ENCODE measurements at regions not wholly inside any gene's neighbourhood (a gene's known extent, or its start where the extent isn't known, plus 50 kb on each side); places are given as distances from the start of the nearest gene placed in this dataset.

- no peak for DNase-seq (ENCODE audit: low read depth)
- in situ Hi-C loops (cut with HindIII; ENCODE audit: low sequenced_read_pairs): no loop called here
- H3K4me3 ChIP-seq (ENCODE audit: low read depth, low read length): no peak overlapping the region
- no peak for TF ChIP-seq CTCF (IDR thresholded peaks at IDR 0.05; ENCODE audit: low read depth, low read length, missing control alignments)
Measured at GRCh38 chr14:97524589-97525319, 727.6 kb downstream of the VRK1 start.

GRCh38 chr14:97527993-97528392 lies 730.8 kb downstream of the VRK1 start:
- H3K4me3 ChIP-seq (ENCODE audit: low read depth, low read length): no peak overlapping the region
- DNase-seq (ENCODE audit: low read depth): no peak
- TF ChIP-seq CTCF (IDR thresholded peaks at IDR 0.05; ENCODE audit: low read depth, low read length, missing control alignments): no peak

GRCh38 chr14:97532052-97532451 lies 734.9 kb downstream of the VRK1 start:
- no peak for DNase-seq (ENCODE audit: low read depth)
- no peak overlapping the region for H3K4me3 ChIP-seq (ENCODE audit: low read depth, low read length)
- no peak for TF ChIP-seq CTCF (IDR thresholded peaks at IDR 0.05; ENCODE audit: low read depth, low read length, missing control alignments)
- in situ Hi-C loops (cut with HindIII; ENCODE audit: low sequenced_read_pairs): no loop called here

More at GRCh38 chr14:97527993-97528392, 730.8 kb downstream of the VRK1 start:
- in situ Hi-C loops (cut with HindIII; ENCODE audit: low sequenced_read_pairs): no loop called here

DNA sequence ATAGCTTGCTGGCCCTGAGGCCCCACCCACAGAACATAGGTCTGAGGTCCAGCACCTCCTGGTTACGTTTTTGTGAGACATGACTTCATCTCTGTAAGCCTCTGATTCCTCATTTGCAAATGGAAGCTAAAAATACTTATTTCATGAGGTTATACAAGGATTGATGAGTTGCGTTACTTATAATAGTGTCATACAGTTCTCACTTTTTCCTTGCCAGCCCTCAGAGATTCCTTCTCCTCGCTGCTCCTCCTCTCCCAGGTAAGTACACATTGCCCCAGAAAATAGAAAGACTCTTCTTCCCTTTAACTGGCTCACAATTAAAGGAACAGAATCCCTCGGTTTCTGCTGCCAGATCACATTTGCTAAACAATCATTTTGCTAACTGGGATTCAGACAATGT lies 739.2 kb downstream of the VRK1 start:
- in situ Hi-C loops (cut with HindIII; ENCODE audit: low sequenced_read_pairs): no loop called here
- H3K4me3 ChIP-seq (ENCODE audit: low read depth, low read length): no peak overlapping the region
- TF ChIP-seq CTCF (IDR thresholded peaks at IDR 0.05; ENCODE audit: low read depth, low read length, missing control alignments): no peak
- no peak for DNase-seq (ENCODE audit: low read depth)

DNA sequence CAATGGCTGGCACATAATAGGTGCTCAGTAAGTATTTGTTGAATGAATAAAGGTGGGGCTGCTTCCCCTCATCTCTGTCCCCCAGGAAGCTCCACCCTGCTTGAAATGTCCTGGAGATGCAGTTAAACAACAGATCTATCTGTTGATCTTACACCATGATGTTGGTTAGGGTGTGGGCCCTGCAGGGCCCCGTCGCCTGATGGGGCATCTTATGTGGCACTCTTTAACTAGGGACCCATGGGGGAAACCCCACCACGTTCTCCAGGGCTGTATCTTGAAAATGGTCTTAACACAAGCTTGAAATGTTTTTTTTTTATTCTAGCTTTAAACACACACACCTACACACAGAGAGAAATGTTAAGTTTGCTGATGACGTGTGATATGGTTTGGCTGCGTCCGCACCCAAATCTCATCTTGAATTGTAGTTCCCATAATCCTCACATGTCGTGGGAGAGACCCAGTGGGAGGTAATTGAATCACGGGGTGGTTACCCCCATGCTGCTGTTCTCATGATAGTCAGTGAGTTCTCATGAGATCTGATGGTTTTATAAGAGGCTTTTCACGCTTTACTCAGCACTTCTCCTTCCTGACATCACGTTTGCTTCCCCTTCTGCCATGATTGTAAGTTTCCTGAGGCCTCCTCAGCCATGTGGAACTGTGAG lies 741.7 kb downstream of the VRK1 start:
- DNase-seq (ENCODE audit: low read depth): no peak

GRCh38 chr14:97539411-97539795 lies 742.2 kb downstream of the VRK1 start:
- DNase-seq (ENCODE audit: low read depth): no peak
- in situ Hi-C loops (cut with HindIII; ENCODE audit: low sequenced_read_pairs): no loop called here
- H3K4me3 ChIP-seq (ENCODE audit: low read depth, low read length): no peak overlapping the region
- TF ChIP-seq CTCF (IDR thresholded peaks at IDR 0.05; ENCODE audit: low read depth, low read length, missing control alignments): no peak

More for the DNA sequence above, 741.7 kb downstream of the VRK1 start:
- TF ChIP-seq CTCF (IDR thresholded peaks at IDR 0.05; ENCODE audit: low read depth, low read length, missing control alignments): no peak
- in situ Hi-C loops (cut with HindIII; ENCODE audit: low sequenced_read_pairs): no loop called here
- no peak overlapping the region for H3K4me3 ChIP-seq (ENCODE audit: low read depth, low read length)
